ENCODE measurements at regions not wholly inside any gene's neighbourhood (a gene's known extent, or its start where the extent isn't known, plus 50 kb on each side); places are given as distances from the start of the nearest gene placed in this dataset.

GRCh38 chr7:85736085-85736484 is 549.2 kb upstream of the SEMA3D start:
- WGBS, 2 donors, result 93 to 96% methylated on average over 4 to 9 of the region's 9 CpGs
- Histone ChIP-seq H3K9me3 (peaks cover 0 to 4% (median 0%) of the 10 kb centered on the region in 3 donors), H3K36me3 (no peaks in the 10 kb centered on the region), H3K4me1 (no peaks in the 10 kb centered on the region), H3K27me3 (no peaks in the 10 kb centered on the region), H3K4me3 (no peak overlapping the region), H3K27ac (no peak overlapping the region)
- DNase-seq, result no peak
- TF ChIP-seq, protein P1, sequence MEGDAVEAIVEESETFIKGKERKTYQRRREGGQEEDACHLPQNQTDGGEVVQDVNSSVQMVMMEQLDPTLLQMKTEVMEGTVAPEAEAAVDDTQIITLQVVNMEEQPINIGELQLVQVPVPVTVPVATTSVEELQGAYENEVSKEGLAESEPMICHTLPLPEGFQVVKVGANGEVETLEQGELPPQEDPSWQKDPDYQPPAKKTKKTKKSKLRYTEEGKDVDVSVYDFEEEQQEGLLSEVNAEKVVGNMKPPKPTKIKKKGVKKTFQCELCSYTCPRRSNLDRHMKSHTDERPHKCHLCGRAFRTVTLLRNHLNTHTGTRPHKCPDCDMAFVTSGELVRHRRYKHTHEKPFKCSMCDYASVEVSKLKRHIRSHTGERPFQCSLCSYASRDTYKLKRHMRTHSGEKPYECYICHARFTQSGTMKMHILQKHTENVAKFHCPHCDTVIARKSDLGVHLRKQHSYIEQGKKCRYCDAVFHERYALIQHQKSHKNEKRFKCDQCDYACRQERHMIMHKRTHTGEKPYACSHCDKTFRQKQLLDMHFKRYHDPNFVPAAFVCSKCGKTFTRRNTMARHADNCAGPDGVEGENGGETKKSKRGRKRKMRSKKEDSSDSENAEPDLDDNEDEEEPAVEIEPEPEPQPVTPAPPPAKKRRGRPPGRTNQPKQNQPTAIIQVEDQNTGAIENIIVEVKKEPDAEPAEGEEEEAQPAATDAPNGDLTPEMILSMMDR (IDR thresholded peaks at IDR 0.05), result no peak
- no peak for TF ChIP-seq POLR2A (IDR thresholded peaks at IDR 0.05)
- intact Hi-C loops (cut with DNase I), result no loop called here

DNA sequence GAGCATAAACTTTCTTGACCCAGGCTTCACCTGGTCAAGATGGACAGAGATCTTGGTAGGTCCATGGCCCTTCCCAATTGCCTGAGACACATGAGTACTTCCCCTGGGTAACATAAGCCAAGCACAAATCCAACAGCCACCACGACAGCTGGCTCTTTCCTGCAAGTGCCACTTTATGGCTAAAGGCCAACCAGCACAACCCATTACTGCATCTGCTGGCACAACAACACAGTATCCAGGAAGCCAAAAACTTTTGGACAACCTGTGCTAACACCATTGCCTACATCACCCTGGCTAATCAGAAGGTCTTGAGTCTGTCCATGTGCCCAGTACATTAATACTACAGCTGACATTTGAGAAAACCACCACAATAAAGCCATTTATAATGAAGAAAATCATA is 548.0 kb upstream of the SEMA3D start:
- intact Hi-C loops (cut with DNase I), result no loop called here

GRCh38 chr7:85733169-85733915 is 546.5 kb upstream of the SEMA3D start:
- intact Hi-C loops (cut with DNase I), result no loop called here
- Histone ChIP-seq H3K4me1 (no peaks in the 10 kb centered on the region), H3K36me3 (no peaks in the 10 kb centered on the region), H3K9me3 (peaks cover 0 to 4% (median 0%) of the 10 kb centered on the region in 3 donors), H3K27me3 (no peaks in the 10 kb centered on the region), H3K4me3 (no peak overlapping the region), H3K27ac (no peak overlapping the region)
- DNase-seq, result no peak
- TF ChIP-seq POLR2A (IDR thresholded peaks at IDR 0.05), result no peak
- TF ChIP-seq, protein P1 (IDR thresholded peaks at IDR 0.05), result no peak
- 34 to 49% methylated on average over 2 of the region's 2 CpGs for WGBS, 2 donors

More for the DNA sequence above, 548.0 kb upstream of the SEMA3D start:
- no peaks in the 10 kb centered on the region for H3K4me1 ChIP-seq
- TF ChIP-seq POLR2A (IDR thresholded peaks at IDR 0.05), result no peak
- TF ChIP-seq, protein P1 (IDR thresholded peaks at IDR 0.05), result no peak
- H3K27ac ChIP-seq, result no peak overlapping the region
- H3K27me3 ChIP-seq, result no peaks in the 10 kb centered on the region
- no peak for DNase-seq
- H3K9me3 ChIP-seq, result peaks cover 0 to 4% (median 0%) of the 10 kb centered on the region in 3 donors
- WGBS, 2 donors, result 33 to 50% methylated on average over 1 of the region's 1 CpG
- no peak overlapping the region for H3K4me3 ChIP-seq
- H3K36me3 ChIP-seq, result no peaks in the 10 kb centered on the region

- H3K27ac ChIP-seq, result no peak overlapping the region
- H3K4me3 ChIP-seq, result no peak overlapping the region
- TF ChIP-seq POLR2A (IDR thresholded peaks at IDR 0.05), result no peak
- TF ChIP-seq, protein P1 (IDR thresholded peaks at IDR 0.05), result no peak
- intact Hi-C loops (cut with DNase I), result no loop called here
- H3K4me1 ChIP-seq, result no peaks in the 10 kb centered on the region
- no peaks in the 10 kb centered on the region for H3K27me3 ChIP-seq
- DNase-seq, result no peak
- WGBS, 2 donors, result 25 to 35% methylated on average over 2 of the region's 2 CpGs
- H3K9me3 ChIP-seq, result no peaks in the 10 kb centered on the region
- H3K36me3 ChIP-seq, result no peaks in the 10 kb centered on the region
Measured at GRCh38 chr7:85730012-85730411, 543.2 kb upstream of the SEMA3D start.

GRCh38 chr7:85725026-85725425 is 538.2 kb upstream of the SEMA3D start:
- no peak overlapping the region for H3K27ac ChIP-seq
- TF ChIP-seq, protein P1 (IDR thresholded peaks at IDR 0.05), result no peak
- no peak for TF ChIP-seq POLR2A (IDR thresholded peaks at IDR 0.05)
- no peaks in the 10 kb centered on the region for H3K4me1 ChIP-seq
- H3K9me3 ChIP-seq, result no peaks in the 10 kb centered on the region
- intact Hi-C loops (cut with DNase I), result no loop called here
- no peaks in the 10 kb centered on the region for H3K36me3 ChIP-seq
- H3K4me3 ChIP-seq, result no peak overlapping the region
- no peaks in the 10 kb centered on the region for H3K27me3 ChIP-seq
- WGBS, 2 donors, result 74 to 78% methylated on average over 2 of the region's 2 CpGs
- no peak for DNase-seq

All from esophagus squamous epithelium (tissue), 5 donors.